ENCODE measurements at regions not wholly inside any gene's neighbourhood (a gene's known extent, or its start where the extent isn't known, plus 50 kb on each side); places are given as distances from the start of the nearest gene placed in this dataset.

GRCh38 chr1:209386156-209386555 is 197.4 kb upstream of the CAMK1G start:
- no peak for TF ChIP-seq TAF1 (IDR thresholded peaks at IDR 0.05; ENCODE audit: borderline replicate concordance, low read depth, low read length)
- TF ChIP-seq POLR2A (IDR thresholded peaks at IDR 0.05; ENCODE audit: low read depth, low read length) = no peak
- no peak for TF ChIP-seq POLR2AphosphoS5 (IDR thresholded peaks at IDR 0.05; ENCODE audit: low read depth, low read length)

All from GM12892 (cell line).